NCI-H446 treated with DMSO at 0.1 percent for 48 hours (cell line): ENCODE measurements at regions not wholly inside any gene's neighbourhood (a gene's known extent, or its start where the extent isn't known, plus 50 kb on each side); places are given as distances from the start of the nearest gene placed in this dataset.

ENCODE experiments used
- DNase-seq: peaks from one replicate; lab custom pipeline; 2025; lab: John Stamatoyannopoulos, UW

GRCh38 chr1:94617134-94617805 lies 75.7 kb upstream of the F3 start:
- DNase-seq = no peak

GRCh38 chr1:94616506-94616905 lies 74.9 kb upstream of the F3 start:
- no peak for DNase-seq

GRCh38 chr1:94614996-94615395 lies 73.4 kb upstream of the F3 start:
- DNase-seq = no peak

GRCh38 chr1:94614168-94614815 lies 72.7 kb upstream of the F3 start:
- no peak for DNase-seq

- no peak for DNase-seq
Observed at GRCh38 chr1:94612525-94613204, 71.1 kb upstream of the F3 start.

- DNase-seq = no peak
Observed at GRCh38 chr1:94611681-94612475, 70.3 kb upstream of the F3 start.

- no peak for DNase-seq
Observed at GRCh38 chr1:94609619-94610018, 68.1 kb upstream of the F3 start.

- DNase-seq = no peak
Observed at GRCh38 chr1:94608852-94609530, 67.4 kb upstream of the F3 start.

GRCh38 chr1:94608142-94608851 lies 66.7 kb upstream of the F3 start:
- DNase-seq = no peak

- DNase-seq = no peak
Observed at GRCh38 chr1:94607398-94607797, 65.8 kb upstream of the F3 start.

GRCh38 chr1:94606471-94606870 lies 64.9 kb upstream of the F3 start:
- no peak for DNase-seq

GRCh38 chr1:94603663-94604062 lies 62.1 kb upstream of the F3 start:
- no peak for DNase-seq

GRCh38 chr1:94602802-94603625 lies 61.5 kb upstream of the F3 start:
- DNase-seq = no peak

- no peak for DNase-seq
Observed at GRCh38 chr1:94602316-94602715, 60.8 kb upstream of the F3 start.

GRCh38 chr1:94600556-94600955 lies 59.0 kb upstream of the F3 start:
- no peak for DNase-seq

GRCh38 chr1:94599095-94599813 lies 57.7 kb upstream of the F3 start:
- DNase-seq = no peak

- no peak for DNase-seq
Observed at GRCh38 chr1:94597701-94598100, 56.1 kb upstream of the F3 start.

- DNase-seq = no peak
Observed at GRCh38 chr1:94596260-94596659, 54.7 kb upstream of the F3 start.

GRCh38 chr1:94595658-94596057 lies 54.1 kb upstream of the F3 start:
- no peak for DNase-seq

- DNase-seq = no peak
Observed at GRCh38 chr1:94593611-94594010, 52.1 kb upstream of the F3 start.
